ENCODE measurements at regions not wholly inside any gene's neighbourhood (a gene's known extent, or its start where the extent isn't known, plus 50 kb on each side); places are given as distances from the start of the nearest gene placed in this dataset.

DNA sequence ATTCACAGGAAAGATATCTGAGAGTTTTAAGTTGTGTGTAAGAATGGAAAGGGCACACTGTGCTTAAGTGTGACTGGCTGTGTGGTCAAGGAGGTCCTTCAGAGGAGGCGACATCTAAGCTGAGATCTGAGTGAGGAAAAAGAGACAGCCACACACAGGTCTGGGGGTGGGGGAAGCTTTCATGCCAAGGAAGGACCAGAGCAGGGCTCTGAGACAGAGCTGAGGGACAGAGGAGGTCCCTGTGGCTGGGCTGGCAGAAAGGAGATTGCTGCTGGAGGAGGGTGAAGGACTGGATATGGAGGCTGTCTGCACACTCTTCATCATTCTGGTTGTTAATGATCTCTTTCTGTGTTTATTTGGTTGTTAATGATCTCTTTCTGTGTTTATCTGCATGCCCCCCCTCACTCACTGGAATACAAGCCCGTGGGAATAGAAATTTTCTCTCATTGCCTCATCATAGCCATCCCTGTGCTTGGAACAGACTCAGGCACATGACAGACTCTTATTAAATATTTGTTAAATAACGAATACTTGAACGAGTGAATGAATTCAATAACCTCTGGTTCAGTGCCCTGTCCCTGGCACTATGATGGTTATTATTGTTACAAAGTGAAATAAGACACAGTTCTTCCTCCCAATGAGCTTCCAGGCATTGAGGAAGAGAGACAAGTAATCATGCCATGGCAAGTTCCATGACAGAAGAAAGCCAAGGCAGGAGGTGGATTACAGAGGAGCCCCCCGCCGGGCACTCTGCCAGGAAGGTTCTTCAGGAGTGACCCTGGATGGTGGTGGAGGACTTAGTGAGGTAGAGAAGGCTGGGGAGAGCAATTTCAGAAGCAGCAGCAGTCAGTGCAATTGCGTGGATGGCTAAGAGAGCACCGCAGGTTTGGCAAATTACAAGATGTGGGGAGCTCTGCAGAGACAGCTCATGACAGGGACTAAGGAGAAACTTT lies 399.4 kb upstream of the HS6ST1 start:
- Histone ChIP-seq H3K9me3 (ENCODE audit: control insufficient read depth, insufficient read depth, low read length) (no peaks in the 10 kb centered on the region), H3K9me2 (replicated peaks; ENCODE audit: control insufficient read depth, low read length) (no peaks in the 10 kb centered on the region), H3F3A (ENCODE audit: control insufficient read depth, insufficient read depth) (no peaks in the 10 kb centered on the region), H3K4me3 (ENCODE audit: low read length) (no peak overlapping the region), H3K4me2 (ENCODE audit: low read length) (no peak overlapping the region), H3K36me3 (ENCODE audit: control insufficient read depth, low read length) (no peaks in the 10 kb centered on the region), H3K27me3 (ENCODE audit: control insufficient read depth, low read length) (peaks cover 12% of the 10 kb centered on the region; the same call in 1 of the 2 replicates), H3K4me1 (ENCODE audit: control insufficient read depth, low read length) (no peaks in the 10 kb centered on the region), H4K20me1 (ENCODE audit: control insufficient read depth, insufficient read depth, low read depth, low read length) (no peaks in the 10 kb centered on the region), H3K27ac (ENCODE audit: low read depth, low read length) (no peak overlapping the region), H3K79me2 (ENCODE audit: control insufficient read depth, low read length) (no peaks in the 10 kb centered on the region)
- TF ChIP-seq CTCF (IDR thresholded peaks at IDR 0.05; ENCODE audit: low read depth, low read length, poor library complexity, severe bottlenecking) (no peak), EZH2phosphoT487 (IDR thresholded peaks at IDR 0.05; ENCODE audit: borderline replicate concordance, low read length) (no peak)

DNA sequence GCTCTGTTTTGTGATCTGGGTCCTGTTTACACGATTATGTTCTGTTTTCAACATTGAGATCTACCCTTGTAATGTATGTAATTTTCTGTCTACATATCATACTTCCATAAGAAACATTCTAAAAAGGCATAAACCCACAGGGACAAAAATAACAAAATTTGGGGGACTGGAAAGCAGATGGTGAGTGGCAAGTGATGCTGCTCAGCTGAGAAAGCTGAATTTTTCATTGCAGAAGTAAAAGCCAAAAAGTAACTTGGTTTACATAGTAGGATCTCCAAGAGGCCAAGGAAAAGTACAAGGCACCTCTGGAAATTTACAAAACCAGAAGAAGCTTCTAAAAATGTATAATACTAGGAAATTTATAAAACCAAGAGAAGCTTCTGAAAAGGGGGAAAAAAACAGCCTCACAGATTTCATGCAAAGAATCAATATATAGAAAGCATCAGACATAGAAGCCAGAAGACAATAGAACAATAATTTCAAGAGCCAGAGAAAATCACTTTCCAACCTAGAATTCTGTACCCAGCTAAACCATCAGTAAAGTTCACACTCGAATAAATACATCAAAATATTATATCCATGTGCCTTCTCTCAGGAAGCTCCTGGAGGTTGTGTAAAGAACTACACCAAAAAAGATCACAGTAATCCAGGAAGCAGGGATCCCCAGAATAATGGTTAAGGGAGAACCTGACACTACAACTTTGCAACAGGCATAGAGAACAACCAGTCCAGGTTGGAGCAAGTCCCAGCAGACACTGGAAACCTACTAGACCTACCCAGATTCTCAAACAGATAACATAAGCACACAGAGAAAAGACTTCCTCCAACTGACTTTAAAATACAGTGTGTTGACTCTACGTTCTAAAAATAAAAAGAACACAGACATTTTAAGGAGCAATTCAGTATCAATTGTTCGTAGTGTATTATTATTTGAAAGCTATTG lies 401.7 kb upstream of the HS6ST1 start:
- no peaks in the 10 kb centered on the region for H3K79me2 ChIP-seq (ENCODE audit: control insufficient read depth, low read length)
- H3K27me3 ChIP-seq (ENCODE audit: control insufficient read depth, low read length) = peaks cover 7% of the 10 kb centered on the region; the same call in 1 of the 2 replicates
- no peaks in the 10 kb centered on the region for H3K36me3 ChIP-seq (ENCODE audit: control insufficient read depth, low read length)
- no peak overlapping the region for H3K4me2 ChIP-seq (ENCODE audit: low read length)
- no peaks in the 10 kb centered on the region for H3K4me1 ChIP-seq (ENCODE audit: control insufficient read depth, low read length)
- H3K4me3 ChIP-seq (ENCODE audit: low read length) = no peak overlapping the region
- no peaks in the 10 kb centered on the region for H3F3A ChIP-seq (ENCODE audit: control insufficient read depth, insufficient read depth)
- no peaks in the 10 kb centered on the region for H3K9me2 ChIP-seq (replicated peaks; ENCODE audit: control insufficient read depth, low read length)
- H3K9me3 ChIP-seq (ENCODE audit: control insufficient read depth, insufficient read depth, low read length) = no peaks in the 10 kb centered on the region
- TF ChIP-seq CTCF (IDR thresholded peaks at IDR 0.05; ENCODE audit: low read depth, low read length, poor library complexity, severe bottlenecking) (no peak), EZH2phosphoT487 (IDR thresholded peaks at IDR 0.05; ENCODE audit: borderline replicate concordance, low read length) (no peak)
- no peaks in the 10 kb centered on the region for H4K20me1 ChIP-seq (ENCODE audit: control insufficient read depth, insufficient read depth, low read depth, low read length)
- no peak overlapping the region for H3K27ac ChIP-seq (ENCODE audit: low read depth, low read length)

- Histone ChIP-seq H3K9me2 (replicated peaks; ENCODE audit: control insufficient read depth, low read length) (no peaks in the 10 kb centered on the region), H3K9me3 (ENCODE audit: control insufficient read depth, insufficient read depth, low read length) (no peaks in the 10 kb centered on the region), H3F3A (ENCODE audit: control insufficient read depth, insufficient read depth) (no peaks in the 10 kb centered on the region), H3K36me3 (ENCODE audit: control insufficient read depth, low read length) (no peaks in the 10 kb centered on the region), H3K4me1 (ENCODE audit: control insufficient read depth, low read length) (no peaks in the 10 kb centered on the region), H3K4me3 (ENCODE audit: low read length) (no peak overlapping the region), H3K27me3 (ENCODE audit: control insufficient read depth, low read length) (peaks cover 7% of the 10 kb centered on the region; the same call in 1 of the 2 replicates), H3K27ac (ENCODE audit: low read depth, low read length) (no peak overlapping the region), H3K79me2 (ENCODE audit: control insufficient read depth, low read length) (no peaks in the 10 kb centered on the region), H3K4me2 (ENCODE audit: low read length) (no peak overlapping the region), H4K20me1 (ENCODE audit: control insufficient read depth, insufficient read depth, low read depth, low read length) (no peaks in the 10 kb centered on the region)
- TF ChIP-seq EZH2phosphoT487 (IDR thresholded peaks at IDR 0.05; ENCODE audit: borderline replicate concordance, low read length) (no peak), CTCF (IDR thresholded peaks at IDR 0.05; ENCODE audit: low read depth, low read length, poor library complexity, severe bottlenecking) (no peak)
Measured at GRCh38 chr2:128721096-128721495, 402.4 kb upstream of the HS6ST1 start.

Measured in DOHH2 (cell line).